ENCODE measurements at regions not wholly inside any gene's neighbourhood (a gene's known extent, or its start where the extent isn't known, plus 50 kb on each side); places are given as distances from the start of the nearest gene placed in this dataset.

DNA sequence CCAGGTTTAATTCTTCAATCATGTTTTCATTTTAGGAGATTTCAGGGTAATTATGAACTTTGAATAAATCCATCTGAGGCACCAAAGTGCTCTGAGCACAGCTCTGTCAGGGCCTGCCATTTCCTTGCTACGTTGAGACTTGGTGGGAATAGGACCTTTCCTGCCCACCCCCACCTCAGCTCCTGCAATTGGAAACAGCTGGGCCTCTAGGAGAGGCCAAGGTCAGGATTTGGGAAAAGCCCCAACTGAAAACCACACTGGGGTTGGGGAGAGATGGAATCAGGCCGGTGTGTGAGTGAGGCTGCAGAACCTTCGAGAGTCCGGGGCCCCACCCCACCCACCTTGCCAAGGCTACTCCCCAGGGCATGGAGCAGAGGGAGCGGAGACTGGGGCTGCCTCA, 212.7 kb upstream of the BCOR start:
- TF ChIP-seq, protein P1, sequence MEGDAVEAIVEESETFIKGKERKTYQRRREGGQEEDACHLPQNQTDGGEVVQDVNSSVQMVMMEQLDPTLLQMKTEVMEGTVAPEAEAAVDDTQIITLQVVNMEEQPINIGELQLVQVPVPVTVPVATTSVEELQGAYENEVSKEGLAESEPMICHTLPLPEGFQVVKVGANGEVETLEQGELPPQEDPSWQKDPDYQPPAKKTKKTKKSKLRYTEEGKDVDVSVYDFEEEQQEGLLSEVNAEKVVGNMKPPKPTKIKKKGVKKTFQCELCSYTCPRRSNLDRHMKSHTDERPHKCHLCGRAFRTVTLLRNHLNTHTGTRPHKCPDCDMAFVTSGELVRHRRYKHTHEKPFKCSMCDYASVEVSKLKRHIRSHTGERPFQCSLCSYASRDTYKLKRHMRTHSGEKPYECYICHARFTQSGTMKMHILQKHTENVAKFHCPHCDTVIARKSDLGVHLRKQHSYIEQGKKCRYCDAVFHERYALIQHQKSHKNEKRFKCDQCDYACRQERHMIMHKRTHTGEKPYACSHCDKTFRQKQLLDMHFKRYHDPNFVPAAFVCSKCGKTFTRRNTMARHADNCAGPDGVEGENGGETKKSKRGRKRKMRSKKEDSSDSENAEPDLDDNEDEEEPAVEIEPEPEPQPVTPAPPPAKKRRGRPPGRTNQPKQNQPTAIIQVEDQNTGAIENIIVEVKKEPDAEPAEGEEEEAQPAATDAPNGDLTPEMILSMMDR (IDR thresholded peaks at IDR 0.05), result no peak
- TF ChIP-seq POLR2A (IDR thresholded peaks at IDR 0.05), result no peak

Data from uterus (tissue), 2 donors.